GM21786 (cell line): ENCODE measurements at regions not wholly inside any gene's neighbourhood (a gene's known extent, or its start where the extent isn't known, plus 50 kb on each side); places are given as distances from the start of the nearest gene placed in this dataset.
A peak's percentile ranks its signal among the peaks of the same experiment; 100 is the strongest.
"Not testable (repeated sequence)": the region's sequence is repeated elsewhere in the genome, so short reads cannot be mapped to it uniquely, and the experiment has no call there.

Experiments
- ATAC-seq: cut with Tn5 transposase; IDR thresholded peaks from one replicate; pipeline ENCODE4 v1.9.1; 2021; ENCODE audit not compliant: unreplicated experiment

DNA sequence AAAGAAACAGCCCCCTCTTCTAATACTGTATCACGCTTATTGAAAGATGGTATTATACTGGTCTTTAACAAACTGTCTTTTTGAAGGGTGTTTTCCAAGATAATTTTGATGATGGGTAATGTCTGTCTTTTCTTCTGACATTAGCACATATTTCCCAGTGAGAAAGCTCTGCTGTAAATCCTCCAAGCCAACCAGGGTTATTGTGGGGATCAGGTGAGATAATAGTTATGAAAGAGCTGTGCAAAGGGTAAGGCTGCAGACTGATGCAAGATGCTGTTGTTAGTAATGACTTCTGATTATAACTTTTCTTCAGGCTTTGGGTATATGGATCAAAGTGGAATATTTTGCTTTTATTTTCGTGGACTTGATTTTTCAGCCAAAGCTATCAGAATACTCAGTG, 581.7 kb downstream of the REEP3 start:
- ATAC-seq, result no peak

- ATAC-seq, result no peak
Measured at GRCh38 chr10:64103750-64104470, 582.7 kb downstream of the REEP3 start.

DNA sequence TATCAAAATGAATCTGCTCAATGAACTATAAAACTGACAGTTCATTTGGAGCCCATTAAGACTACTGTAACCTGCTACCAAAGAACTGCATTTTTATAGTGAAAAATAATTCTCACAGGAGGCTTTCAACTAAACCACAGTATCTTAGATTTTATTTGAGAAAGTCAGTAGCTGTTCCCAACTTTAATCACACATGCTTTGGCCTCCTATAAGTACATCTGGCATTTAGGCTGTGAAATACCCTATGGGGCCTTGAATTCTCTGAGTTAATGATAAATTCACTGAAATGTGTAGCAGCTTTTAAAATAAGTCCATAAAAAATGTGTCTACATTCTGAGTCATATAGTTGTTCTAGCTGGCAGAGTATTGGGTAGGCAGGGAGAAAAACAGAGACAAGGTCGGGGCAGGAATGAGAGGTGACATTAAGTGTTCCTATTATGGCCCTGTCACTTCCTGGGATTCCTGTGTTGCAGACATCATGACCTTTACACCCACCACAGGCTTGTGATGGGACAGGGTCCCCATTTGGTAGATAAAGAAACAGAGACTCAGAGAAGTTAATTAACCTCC, 588.8 kb downstream of the REEP3 start:
- no peak for ATAC-seq

- ATAC-seq, result no peak
Measured at GRCh38 chr10:64112701-64113355, 591.6 kb downstream of the REEP3 start.

DNA sequence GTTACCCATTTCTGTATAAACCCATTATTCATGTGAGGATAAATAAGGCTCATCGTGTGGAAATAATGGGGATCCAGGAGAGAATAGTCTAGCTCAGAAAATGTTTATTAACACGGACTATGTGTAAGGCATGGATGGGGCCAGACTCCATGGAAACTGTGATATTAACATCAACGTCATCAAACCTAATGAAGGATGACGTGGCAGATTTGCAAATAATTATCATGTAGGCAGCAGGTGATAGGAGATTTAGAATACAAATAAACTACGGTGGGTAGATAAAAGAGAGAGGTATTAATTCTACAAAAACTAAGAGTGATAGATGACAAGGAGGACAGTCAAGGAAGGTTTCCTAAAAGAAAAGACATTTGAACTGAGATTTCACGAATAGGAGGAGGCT, 592.2 kb downstream of the REEP3 start:
- no peak for ATAC-seq

- ATAC-seq, result no peak
Measured at GRCh38 chr10:64113792-64114191, 592.6 kb downstream of the REEP3 start.

DNA sequence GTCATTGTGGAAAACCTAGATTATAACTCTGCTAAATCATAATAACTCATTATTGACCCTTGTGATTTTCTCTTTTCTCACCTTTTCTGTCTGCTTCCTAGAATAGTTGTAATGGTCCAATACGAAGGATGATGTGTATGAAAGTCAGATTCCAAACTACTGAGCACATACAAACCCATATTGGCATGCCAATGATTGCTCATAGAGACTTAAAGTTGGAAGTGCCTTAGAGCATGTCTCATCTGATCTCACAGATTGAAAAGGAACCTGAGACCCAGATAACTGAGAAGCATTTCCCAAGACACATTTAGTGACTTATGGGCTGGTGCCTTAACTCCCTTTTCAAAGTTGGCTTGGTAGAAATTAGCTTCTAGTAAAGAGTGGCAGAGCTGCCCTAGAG, 594.3 kb downstream of the REEP3 start:
- ATAC-seq, result no peak

DNA sequence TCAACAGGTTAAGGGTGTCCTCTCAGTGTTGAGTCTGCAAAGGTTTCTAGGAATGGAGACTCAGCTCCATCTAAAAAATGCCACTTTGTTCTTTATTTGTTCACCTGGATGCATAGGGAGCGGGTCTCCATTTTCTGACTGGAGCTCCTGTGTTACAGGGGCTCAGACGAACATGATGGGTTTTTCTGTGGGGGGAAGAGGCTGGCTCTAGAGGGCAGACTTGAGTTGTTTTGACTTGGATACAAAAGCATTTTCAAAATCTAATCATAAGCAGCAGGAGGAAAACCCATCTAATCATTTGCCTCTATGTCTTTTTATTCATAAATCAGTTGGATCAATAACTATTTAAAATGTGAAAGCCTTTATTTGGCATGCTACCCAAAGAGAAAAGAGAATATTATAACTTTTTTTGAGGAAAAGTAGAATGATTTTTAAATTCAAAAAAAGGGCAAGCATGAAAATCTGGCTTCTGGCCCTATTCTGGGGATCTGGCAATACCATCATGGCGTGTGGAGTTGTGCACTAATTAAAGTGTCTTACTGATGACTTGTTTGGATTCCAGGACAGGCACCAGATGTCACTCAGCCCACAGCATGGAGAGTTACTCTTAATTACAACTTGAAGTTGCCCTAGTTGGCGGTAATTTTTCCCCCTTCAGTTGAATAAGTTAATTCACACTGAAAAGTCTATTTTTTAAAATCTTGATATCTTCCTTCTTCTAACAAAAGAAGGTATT, 594.9 kb downstream of the REEP3 start:
- no peak for ATAC-seq

DNA sequence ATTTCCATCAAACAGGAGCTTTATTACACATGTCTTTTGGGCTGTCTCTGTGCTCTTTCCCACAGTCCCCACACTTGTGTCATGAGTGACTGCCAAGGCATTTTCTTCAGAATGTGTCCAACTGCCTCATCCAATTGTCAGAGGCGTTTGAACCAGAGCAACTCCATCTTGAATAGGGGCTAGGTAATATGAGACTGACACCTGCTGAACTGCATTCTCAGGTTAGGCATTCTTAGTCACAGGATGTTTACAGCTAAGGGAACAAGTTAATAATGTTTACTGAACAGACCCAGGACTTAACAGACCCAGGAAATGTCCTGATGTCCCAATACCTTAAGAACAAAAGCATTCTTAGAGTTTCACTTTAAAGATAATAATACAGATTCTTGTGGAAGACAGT, 595.5 kb downstream of the REEP3 start:
- ATAC-seq, result no peak

DNA sequence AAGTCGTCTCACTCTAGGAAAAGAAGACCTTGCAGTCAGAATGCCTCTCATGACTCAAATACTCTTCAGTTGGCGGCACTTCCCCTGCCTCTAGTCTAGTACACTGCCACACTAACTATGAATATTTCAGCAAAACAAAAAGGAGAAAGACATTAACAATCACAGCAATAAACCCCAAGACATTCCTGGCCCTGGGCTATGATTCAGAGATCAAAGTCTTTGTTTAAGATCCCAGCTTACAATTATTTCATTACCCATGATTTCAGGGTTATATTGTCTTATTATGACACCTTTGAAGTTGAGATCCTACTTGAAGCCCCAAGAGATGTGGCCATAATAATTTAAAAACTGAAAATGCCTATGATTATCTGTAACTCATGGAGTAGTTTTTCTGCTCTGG, 597.5 kb downstream of the REEP3 start:
- no peak for ATAC-seq

DNA sequence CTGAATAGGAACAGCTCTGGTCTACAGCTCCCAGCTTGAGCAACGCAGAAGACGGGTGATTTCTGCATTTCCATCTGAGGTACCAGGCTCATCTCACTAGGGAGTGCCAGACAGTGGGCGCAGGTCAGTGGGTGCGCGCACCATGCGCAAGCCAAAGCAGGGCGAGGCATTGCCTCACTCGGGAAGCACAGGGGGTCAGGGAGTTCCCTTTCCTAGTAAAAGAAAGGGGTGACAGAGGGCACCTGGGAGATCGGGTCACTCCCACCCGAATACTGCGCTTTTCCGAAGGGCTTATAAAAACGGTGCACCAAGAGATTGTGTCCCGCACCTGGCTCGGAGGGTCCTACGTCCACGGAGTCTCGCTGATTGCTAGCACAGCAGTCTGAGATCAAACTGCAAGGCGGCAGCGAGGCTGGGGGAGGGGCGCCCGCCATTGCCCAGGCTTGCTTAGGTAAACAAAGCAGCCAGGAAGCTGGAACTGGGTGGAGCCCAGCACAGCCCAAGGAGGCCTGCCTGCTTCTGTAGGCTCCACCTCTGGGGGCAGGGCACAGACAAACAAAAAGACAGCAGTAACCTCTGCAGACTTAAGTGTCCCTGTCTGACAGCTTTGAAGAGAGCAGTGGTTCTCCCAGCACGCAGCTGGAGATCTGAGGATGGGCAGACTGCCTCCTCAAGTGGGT, 599.2 kb downstream of the REEP3 start:
- ATAC-seq, result not testable (repeated sequence)

DNA sequence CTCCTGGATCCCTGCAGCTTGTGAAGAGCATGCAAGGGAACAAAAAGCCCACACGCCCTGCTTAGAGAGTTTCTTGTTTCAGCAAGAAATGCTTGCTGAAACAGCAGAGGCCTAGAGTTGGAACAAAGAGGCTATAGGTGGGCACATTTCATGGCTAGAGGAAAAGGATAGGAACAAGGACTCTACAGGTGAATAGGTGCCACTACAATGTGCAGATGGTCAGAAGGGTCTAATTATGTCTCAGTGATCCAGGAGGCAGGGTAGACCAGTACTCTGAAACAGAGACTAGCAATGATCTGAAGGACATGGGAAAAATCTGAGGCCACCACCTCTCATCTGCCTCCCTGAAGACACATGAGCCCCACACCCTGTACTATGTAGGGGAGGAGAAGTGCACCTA, 609.0 kb downstream of the REEP3 start:
- ATAC-seq, result no peak

GRCh38 chr10:64134676-64135075, 613.5 kb downstream of the REEP3 start:
- ATAC-seq, result no peak

GRCh38 chr10:64142395-64142794, 621.2 kb downstream of the REEP3 start:
- peak; percentile 57 for ATAC-seq

GRCh38 chr10:64148607-64149006, 627.4 kb downstream of the REEP3 start:
- ATAC-seq, result no peak

- ATAC-seq, result no peak
Measured at GRCh38 chr10:64156166-64156565, 635.0 kb downstream of the REEP3 start.

DNA sequence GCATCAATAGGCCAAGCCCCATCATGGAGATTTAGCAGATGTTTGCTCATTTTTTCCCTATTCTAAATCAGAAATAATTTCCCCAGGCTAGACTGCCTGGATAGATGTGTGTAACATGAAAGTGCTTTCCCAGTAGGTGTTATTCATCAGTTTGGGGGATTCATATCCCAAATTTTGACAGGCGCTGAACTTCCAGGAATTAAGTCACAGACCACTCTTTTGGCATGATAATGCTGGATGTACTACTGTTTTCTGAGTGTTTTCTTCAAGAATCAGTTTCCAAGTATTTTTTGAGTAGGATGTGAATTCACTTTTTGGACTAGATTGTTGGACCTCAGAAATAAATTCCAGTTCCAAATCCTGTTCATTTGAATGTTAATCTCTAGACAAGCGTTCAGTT, 637.4 kb downstream of the REEP3 start:
- ATAC-seq, result no peak

DNA sequence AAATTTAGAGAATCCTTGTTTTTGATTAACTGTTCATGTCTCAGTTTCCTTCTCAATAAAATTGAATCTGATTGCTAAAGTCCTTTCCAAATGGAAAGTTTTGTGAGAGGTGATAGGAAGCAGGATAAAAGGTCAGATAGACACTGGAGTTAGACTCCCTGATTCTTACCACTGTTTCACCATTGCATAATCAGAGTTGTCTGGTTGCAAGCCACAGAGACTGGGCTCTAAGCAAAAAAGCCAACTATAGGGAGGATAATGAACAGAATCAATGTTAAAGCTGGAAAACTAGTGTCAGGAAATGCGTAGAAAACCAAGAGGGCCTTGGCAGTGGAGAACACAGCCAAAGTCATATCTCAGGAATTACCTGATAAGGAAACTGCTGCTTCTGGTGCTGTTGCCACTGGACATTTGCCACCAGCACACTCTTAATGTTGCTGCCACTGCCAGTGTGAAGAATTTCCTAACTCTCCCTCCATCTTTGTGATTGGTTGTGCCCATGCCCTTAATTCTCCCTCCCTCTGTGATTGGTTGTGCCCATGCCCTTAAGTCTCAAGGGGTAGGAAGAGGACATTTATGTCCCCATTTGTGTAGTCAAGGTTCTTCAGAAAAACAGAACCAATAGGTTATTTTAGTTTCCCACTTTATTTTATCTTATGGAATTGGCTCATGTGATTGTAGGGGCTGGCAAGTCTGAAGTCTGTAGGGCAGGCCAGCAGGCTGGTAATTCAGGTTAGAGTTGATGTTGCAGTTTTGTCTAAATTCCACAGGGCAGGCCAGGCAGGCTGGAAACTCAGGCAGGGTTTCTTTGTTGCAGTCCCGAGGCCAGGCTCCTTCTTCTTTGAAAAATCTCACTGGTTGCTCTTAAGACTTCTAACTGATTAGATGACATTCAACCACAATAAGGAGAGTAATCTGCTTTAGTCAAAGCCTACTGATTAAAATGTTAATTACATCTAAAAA, 639.0 kb downstream of the REEP3 start:
- ATAC-seq, result no peak

DNA sequence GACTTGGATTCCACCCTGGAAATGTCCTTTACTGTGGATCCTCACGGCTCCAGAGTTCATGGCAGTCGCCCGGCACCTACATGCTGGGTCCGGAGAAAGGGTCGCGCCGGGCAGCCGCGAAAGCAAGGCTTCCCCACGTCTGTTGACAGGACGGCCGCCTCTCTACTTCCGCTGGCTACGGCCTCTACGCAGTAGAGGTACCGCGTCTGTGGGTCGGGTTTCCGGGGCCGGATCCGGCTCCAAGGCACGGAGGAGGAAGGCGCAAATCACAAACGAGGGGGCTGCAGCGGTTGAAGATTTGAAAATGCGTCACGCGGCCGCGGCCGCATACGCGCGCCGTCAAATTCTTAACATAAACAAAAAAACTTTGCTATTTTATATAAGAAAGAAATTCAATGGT, 649.6 kb downstream of the REEP3 start:
- ATAC-seq, result no peak

- no peak for ATAC-seq
Measured at GRCh38 chr10:64173826-64174225, 652.6 kb downstream of the REEP3 start.
